ENCODE measurements at regions not wholly inside any gene's neighbourhood (a gene's known extent, or its start where the extent isn't known, plus 50 kb on each side); places are given as distances from the start of the nearest gene placed in this dataset.
"Not testable (repeated sequence)": the region's sequence is repeated elsewhere in the genome, so short reads cannot be mapped to it uniquely, and the experiment has no call there.

GRCh38 chr1:228824366-228824765 is 89.1 kb downstream of the RHOU start:
- no peak for DNase-seq (ENCODE audit: low read depth in 2 of 2)

DNA sequence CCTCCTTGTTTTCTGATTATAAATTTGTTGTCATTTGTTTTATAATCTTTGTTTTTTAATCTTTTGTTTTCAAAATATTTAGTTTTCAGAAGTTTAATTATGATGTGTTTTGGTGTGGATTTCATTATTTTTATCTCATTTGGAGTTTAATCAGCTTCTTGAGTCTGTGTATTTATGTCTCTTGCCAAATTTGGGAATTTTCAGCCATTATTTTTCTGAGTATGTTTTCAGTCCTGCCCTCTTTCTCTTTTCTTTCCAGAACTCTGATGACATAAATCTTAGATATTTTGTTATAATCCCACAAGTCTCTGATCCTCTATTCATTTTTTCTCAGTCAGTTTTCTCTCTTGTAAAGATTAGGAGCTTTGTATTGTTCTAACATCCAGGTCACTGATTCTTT is 89.8 kb downstream of the RHOU start:
- no peak for DNase-seq (ENCODE audit: low read depth in 2 of 2)

GRCh38 chr1:228825840-228826484 is 90.7 kb downstream of the RHOU start:
- DNase-seq (ENCODE audit: low read depth in 2 of 2), result no peak

GRCh38 chr1:228827019-228827418 is 91.7 kb downstream of the RHOU start:
- no peak for DNase-seq (ENCODE audit: low read depth in 2 of 2)

DNA sequence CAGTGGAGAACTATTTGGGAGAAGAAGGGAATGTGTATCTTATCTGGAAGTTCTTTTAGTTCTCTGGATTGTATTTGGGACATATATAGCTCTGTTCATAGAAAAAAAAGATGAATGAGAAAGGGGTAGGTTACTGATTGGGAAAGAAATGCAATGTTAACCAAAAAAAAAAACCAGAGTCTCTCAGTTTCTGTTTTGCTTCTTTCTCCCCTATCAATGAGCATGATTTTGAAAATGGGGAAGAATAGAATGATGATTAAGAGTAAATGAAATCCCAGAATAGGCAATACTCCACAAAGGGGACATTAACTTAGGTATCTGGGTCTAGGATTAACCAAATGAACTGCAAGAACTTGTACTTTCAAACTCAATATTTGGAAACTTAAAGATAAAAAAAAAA is 92.9 kb downstream of the RHOU start:
- no peak for DNase-seq (ENCODE audit: low read depth in 2 of 2)

- no peak for DNase-seq (ENCODE audit: low read depth in 2 of 2)
These were observed 95.1 kb downstream of the RHOU start for GRCh38 chr1:228830185-228830953.

GRCh38 chr1:228830954-228831481 is 95.7 kb downstream of the RHOU start:
- DNase-seq (ENCODE audit: low read depth in 2 of 2), result no peak

DNA sequence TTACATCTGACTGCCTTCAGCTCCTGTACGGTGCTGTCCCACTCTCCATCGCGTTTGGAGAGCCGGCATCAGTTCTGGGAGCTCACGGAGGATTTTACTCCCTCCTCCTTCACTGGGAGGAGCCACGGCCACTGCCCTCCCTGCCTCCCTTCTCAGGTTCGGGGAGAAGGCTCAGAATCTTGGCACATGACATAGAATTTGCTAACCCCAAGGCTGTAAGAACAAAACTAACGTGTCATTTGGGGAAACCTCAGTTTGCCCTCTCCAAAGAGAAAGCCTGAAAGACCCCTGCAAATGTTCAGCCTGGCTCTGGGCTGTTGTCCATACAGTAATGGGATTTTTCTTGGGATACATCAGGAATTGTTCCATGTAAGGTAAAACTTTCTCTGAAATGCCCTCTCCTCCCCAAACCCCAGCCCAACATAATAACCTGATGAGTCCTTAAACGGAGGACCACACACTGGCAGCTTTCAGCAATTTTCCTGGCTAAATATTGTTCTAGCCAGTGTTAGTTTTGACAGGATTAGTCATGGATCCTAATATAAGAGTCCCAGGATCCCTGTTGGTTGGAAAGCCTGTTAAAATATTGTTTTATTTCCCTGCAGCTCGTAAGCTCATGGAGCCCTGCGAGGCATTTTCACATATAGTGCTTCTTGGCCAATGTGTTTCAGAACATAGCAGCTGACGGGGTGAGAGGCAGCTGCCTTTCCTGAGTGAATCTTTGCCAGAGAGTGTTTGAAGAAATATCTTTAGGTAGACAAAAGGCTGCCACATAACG is 98.8 kb downstream of the RHOU start:
- no peak for DNase-seq (ENCODE audit: low read depth in 2 of 2)

GRCh38 chr1:228835456-228835855 is 100.2 kb downstream of the RHOU start:
- no peak for DNase-seq (ENCODE audit: low read depth in 2 of 2)

- DNase-seq (ENCODE audit: low read depth in 2 of 2), result no peak
These were observed 100.6 kb downstream of the RHOU start for GRCh38 chr1:228835911-228836310.

DNA sequence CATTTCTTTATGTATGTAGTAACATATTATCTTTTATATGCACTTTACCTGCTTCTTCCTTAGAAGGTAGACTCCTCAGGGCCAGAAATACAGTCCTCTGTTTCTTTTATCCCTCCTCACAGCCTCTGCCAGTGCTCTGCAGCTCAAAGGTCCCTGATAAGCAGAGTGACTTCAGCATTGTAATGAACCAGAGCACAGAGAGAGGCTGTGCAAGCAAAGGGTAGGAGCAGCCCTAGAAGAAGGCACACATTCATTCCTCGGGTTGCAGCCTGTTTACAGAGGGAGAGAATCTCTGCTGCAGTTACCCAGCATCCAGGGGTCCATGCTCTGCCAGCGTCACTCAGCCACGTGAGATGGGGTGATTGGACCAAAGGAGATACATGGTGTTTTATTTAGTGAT is 101.1 kb downstream of the RHOU start:
- no peak for DNase-seq (ENCODE audit: low read depth in 2 of 2)

DNA sequence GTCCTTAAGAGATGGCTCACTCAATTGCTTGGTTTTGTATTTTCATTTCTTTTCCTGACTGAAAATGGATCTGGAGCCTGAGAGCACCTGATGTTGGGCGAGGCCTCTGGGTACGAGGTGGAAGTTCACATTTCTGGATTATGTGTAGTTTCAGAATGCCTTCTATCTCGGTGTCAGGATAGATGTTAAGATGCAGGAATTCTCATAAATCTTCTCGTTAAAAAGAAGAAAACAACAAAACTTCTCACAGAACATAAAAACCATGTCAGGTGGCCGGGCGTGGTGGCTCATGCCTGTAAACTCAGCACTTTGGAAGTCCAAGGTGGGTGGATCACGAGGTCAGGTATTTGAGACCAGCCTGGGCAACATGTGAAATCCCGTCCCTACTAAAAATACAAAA is 101.8 kb downstream of the RHOU start:
- no peak for DNase-seq (ENCODE audit: low read depth in 2 of 2)

DNA sequence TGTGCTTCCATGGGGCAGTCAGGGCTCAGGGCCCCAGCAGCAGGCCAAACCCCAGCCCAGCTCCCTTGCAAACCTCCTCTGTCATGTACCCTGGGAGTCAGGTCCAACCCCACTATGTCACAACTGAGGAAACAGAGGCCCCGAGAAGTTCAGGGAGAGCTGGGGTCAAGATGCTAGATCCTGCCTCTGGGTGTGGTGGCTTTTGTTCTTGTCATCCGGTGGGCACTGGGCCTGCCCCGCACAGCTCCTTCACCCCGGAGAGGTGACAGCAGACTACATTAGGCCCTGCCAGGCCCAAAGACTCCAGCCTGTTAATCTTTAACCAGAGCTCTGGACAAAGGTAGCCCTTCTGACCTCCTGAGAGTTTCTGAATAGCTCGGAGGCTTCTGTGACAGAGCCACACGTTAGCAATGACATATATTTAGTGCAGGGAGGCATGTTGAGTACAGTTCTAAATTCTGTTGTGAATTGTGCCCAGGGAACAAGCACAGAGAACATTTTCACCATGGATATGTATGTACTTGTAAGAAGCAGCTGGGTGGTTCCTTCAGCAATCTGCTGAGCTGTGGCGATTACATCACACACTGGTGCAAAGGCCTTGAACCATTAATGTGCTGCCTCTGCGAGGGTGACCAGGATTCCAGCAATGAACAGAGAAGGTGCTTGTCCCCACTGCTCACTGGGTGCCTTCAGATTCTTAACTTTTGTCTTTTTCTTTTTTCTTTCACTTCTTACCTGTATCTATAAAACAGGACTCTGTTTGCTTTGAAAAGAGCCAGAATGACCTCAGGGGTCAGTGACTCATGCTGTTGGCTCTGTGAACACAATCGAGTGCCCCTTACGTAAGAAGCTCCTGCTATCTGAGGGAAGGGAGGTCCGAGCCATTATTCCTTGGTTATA is 102.8 kb downstream of the RHOU start:
- no peak for DNase-seq (ENCODE audit: low read depth in 2 of 2)

DNA sequence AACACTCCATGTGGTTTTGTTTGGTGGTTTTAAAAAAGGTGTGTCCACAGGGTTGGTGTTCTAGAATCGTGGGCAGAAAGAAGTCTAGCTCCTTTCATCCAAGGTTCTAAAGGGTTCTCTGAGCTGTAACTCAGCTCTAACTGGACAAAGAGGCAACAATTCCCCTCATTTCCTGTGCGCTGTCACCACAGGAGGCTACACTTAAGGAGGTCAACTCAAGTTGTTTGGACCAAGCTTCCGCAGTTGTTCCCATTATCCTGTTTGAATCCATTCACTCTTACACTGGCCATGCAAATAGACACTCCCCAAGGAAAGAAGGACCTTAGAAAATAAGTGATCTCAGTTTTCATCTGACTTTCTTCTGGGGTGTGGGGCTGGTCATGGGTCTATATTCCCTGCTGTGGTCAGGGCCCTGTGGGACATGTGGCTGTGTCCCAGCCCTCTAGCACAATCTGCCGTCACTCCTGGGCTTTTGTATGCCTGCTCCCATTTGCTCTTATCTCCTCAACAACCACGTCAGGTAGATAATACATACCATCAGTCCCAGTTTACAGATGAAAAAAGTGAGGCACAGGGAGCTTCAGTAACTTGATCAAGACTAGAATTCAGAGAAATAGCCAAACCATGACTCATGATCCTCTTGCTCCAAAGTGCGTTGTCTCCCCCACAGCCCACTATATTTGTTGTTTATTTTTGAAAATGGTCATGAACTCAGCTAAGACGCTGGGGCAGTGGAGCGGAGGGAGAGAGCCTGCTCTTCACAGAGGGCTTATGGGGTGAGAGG is 103.6 kb downstream of the RHOU start:
- no peak for DNase-seq (ENCODE audit: low read depth in 2 of 2)

DNA sequence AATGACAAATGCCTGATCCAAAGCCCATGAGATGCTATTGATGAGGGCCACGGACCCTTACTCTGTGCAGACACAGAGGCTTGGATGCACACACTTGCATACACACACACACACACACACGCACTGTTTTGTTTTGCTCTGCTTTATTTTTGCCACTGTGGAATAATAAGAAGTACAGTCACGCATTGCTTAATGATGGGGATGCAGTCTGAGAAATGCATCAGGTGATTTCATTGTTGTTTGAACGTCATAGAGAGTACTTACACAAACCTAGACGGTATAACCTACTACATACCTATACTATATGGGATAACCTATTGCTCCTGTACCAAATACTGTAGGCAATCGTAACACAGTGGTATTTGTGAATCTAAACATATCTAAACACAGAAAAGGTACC is 104.4 kb downstream of the RHOU start:
- no peak for DNase-seq (ENCODE audit: low read depth in 2 of 2)

DNA sequence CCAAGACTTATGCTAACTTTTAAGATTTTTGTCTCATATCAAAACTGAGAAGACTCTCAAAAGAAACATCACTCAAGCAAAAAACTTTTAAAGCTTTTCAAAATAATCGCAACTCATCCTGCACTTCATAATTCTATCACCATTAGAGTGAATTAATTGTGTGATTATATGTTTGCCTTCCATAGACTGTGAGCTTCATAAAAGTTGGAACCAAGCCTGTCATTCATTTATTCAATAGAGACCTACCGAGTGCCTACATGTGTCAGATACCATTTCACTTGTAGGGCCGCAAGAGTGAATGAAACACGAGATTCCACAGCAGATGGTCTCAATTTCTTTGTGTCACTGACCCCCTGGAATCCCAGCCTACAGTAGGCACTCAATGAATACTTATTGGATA is 106.4 kb downstream of the RHOU start:
- DNase-seq (ENCODE audit: low read depth in 2 of 2), result no peak

GRCh38 chr1:228842094-228842775 is 107.0 kb downstream of the RHOU start:
- DNase-seq (ENCODE audit: low read depth in 2 of 2), result no peak

DNA sequence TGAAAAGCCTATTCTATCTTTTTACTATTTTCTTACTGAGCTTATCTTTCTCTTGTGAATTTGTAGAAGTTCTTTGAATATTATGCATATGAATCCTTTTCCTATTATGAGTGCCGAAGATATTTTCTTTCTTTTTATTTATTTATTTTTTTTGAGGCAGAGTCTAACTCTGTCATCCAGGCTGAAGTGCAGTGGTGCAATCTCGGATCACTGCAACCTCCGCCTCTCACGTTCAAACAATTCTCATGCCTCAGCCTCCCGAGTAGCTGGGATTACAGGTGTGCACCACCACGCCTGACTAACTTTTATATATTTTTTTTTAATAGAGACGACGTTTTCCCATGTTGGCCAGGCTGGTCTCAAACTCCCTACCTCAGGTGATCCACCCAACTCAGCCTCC is 109.8 kb downstream of the RHOU start:
- no peak for DNase-seq (ENCODE audit: low read depth in 2 of 2)

GRCh38 chr1:228846952-228847351 is 111.7 kb downstream of the RHOU start:
- DNase-seq (ENCODE audit: low read depth in 2 of 2), result no peak

DNA sequence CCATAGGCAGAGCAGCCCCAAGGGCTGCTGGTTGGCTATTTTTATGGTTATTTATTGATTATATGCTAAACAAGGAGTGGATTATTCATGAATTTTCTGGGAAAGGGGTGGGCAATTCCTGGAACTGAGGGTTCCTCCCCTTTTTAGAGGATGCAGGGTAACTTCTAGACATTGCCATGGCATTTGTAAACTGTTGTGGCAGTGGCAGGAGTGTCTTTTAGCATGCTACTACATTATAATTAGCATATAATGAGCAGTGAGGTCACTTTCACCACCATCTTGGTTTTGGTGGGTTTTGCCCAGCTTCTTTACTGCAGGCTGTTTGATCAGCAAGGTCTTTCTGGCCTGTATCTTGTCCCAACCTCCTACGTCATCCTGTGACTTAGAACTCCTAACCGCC is 112.2 kb downstream of the RHOU start:
- not testable (repeated sequence) for DNase-seq (ENCODE audit: low read depth in 2 of 2)

Measured in stimulated activated CD8-positive, alpha-beta memory T cell treated with anti-CD3 and anti-CD28 coated beads, Interleukin-7, amount 100 ng/mL, for 1 hour (primary cell).